Thymus (tissue), 11 donors: ENCODE measurements at regions not wholly inside any gene's neighbourhood (a gene's known extent, or its start where the extent isn't known, plus 50 kb on each side); places are given as distances from the start of the nearest gene placed in this dataset.
"Not testable (repeated sequence)": the region's sequence is repeated elsewhere in the genome, so short reads cannot be mapped to it uniquely, and the experiment has no call there.

Experiments
- DNase-seq, 9 donors: peaks; one replicate each; pipeline ENCODE4 v3.0.0-alpha.2; 2013; ENCODE audit warnings: low spot score in 9 of 9, low read depth in 6 of 9, missing footprints in 1 of 9
- H3K27ac ChIP-seq, 2 donors: one replicate each; pipeline ENCODE4 v1.5.1; 2013; ENCODE audit warnings: control low read depth in 1 of 2, low read depth in 1 of 2, low read length in 1 of 2, mild to moderate bottlenecking in 1 of 2, moderate library complexity in 1 of 2
- H3K27me3 ChIP-seq, 2 donors: one replicate each; pipeline ENCODE4 v1.5.1; 2013; ENCODE audit warnings: low read length in 1 of 2; ENCODE audit not compliant: control insufficient read depth in 2 of 2, insufficient read depth in 1 of 2
- H3K36me3 ChIP-seq, 2 donors: one replicate each; pipeline ENCODE4 v1.5.1; 2013; ENCODE audit warnings: low read length in 1 of 2, mild to moderate bottlenecking in 1 of 2, moderate library complexity in 1 of 2; ENCODE audit not compliant: control insufficient read depth in 2 of 2, insufficient read depth in 2 of 2
- H3K4me1 ChIP-seq, 2 donors: one replicate each; pipeline ENCODE4 v1.5.1; 2013; ENCODE audit warnings: low read length in 2 of 2; ENCODE audit not compliant: control insufficient read depth in 2 of 2, insufficient read depth in 2 of 2
- H3K4me3 ChIP-seq, 2 donors: one replicate each; pipeline ENCODE4 v1.5.1; 2013; ENCODE audit warnings: low read length in 2 of 2, control low read depth in 1 of 2, mild to moderate bottlenecking in 1 of 2
- H3K9me3 ChIP-seq, 2 donors: one replicate each; pipeline ENCODE4 v1.5.1; 2013; ENCODE audit warnings: low read length in 1 of 2, mild to moderate bottlenecking in 1 of 2; ENCODE audit not compliant: control insufficient read depth in 2 of 2, insufficient read depth in 1 of 2
- WGBS: extraction: QIAGEN DNeasy Blood & Tissue Kit; methylation state at CpG from one replicate; pipeline ENCODE4 v1.1.7; 2013; 5-methylcytosine and 5-hydroxymethylcytosine counted together
- donor health status: healthy.

- H3K9me3 ChIP-seq, H3K4me3 ChIP-seq, DNase-seq, H3K27ac ChIP-seq, H3K27me3 ChIP-seq, H3K36me3 ChIP-seq: not testable (repeated sequence)
- H3K4me1 ChIP-seq, result peaks cover 0 to 10% of the 10 kb centered on the region in 2 donors
- 90% methylated on average over 21 of the region's 21 CpGs for WGBS
These were observed 78.8 kb downstream of the TOMM20 start for GRCh38 chr1:235049716-235050378.

GRCh38 chr1:235049217-235049616 is 79.4 kb downstream of the TOMM20 start:
- Histone ChIP-seq H3K27me3 (no peaks in the 10 kb centered on the region), H3K36me3 (no peaks in the 10 kb centered on the region), H3K27ac (no peak overlapping the region), H3K9me3 (no peaks in the 10 kb centered on the region), H3K4me1 (peaks cover 0 to 10% of the 10 kb centered on the region in 2 donors), H3K4me3 (no peak overlapping the region)
- WGBS, result 98% methylated on average over 5 of the region's 5 CpGs
- DNase-seq, result no peak

GRCh38 chr1:235047331-235047871 is 81.2 kb downstream of the TOMM20 start:
- Histone ChIP-seq H3K27me3 (no peaks in the 10 kb centered on the region), H3K36me3 (no peaks in the 10 kb centered on the region), H3K4me3 (no peak overlapping the region), H3K4me1 (peaks cover 0 to 10% of the 10 kb centered on the region in 2 donors), H3K9me3 (no peaks in the 10 kb centered on the region), H3K27ac (peak overlapping the region; percentile 69 to 73)
- DNase-seq, result no peak
- 80% methylated on average over 6 of the region's 6 CpGs for WGBS

- no peak overlapping the region for H3K4me3 ChIP-seq
- no peaks in the 10 kb centered on the region for H3K36me3 ChIP-seq
- H3K27me3 ChIP-seq, result no peaks in the 10 kb centered on the region
- H3K9me3 ChIP-seq, result no peaks in the 10 kb centered on the region
- no peak for DNase-seq
- WGBS, result 69% methylated on average over 17 of the region's 17 CpGs
- no peak overlapping the region for H3K27ac ChIP-seq
- H3K4me1 ChIP-seq, result peaks cover 0 to 10% of the 10 kb centered on the region in 2 donors
These were observed 82.6 kb downstream of the TOMM20 start for GRCh38 chr1:235045921-235046601.

DNA sequence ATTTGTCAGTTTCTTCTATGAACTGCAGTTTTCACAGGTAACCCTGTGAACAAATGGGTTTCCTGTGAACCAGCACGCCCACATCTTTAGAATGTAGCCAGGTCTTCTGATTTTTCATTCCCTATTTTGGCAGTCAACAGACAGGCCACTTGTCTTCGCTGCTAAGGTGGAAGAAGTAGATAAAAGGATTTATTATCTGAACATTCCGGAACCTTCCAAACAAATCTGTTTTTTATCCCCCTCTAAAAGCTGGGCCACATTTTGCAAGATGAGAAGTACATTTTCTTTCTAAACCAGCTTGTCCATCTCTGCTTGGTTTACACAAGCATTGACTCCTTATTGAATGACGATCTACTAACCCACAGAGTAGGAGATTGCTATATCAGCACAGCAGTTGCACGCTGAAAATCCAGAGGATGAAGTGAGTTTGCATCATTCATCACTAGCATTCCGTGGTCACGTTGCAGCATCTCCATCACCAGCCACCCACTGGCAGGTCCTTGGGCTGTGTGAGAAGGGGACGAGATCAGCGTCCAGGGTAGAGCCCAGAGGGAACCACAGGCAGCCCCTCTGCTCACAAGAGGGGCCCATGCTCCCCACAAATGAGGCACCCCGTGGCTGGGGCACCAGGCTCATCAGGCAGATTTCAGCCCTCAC is 83.5 kb downstream of the TOMM20 start:
- H3K4me3 ChIP-seq, result no peak overlapping the region
- H3K4me1 ChIP-seq, result peaks cover 0 to 10% of the 10 kb centered on the region in 2 donors
- no peak for DNase-seq
- no peaks in the 10 kb centered on the region for H3K27me3 ChIP-seq
- no peaks in the 10 kb centered on the region for H3K9me3 ChIP-seq
- 96% methylated on average over 10 of the region's 10 CpGs for WGBS
- H3K36me3 ChIP-seq, result no peaks in the 10 kb centered on the region
- H3K27ac ChIP-seq, result no peak overlapping the region

DNA sequence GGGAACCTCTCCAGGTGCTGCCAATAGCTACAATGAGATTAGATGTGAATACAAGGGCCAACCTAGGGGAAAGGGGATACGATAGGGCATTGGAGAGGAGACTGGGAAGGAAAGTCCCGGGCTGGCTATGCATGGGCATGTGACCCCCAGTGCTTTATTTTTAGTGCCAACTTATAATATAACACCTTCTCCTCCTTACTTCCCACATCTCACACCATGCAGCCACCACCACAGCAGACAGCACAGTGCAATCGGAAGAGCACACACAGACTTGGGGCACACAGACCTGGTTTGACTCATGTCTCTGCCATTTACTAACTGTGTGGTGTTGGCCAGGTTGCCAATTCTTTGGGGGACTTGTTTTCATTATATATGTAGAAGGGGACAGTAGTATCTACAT is 85.4 kb downstream of the TOMM20 start:
- H3K36me3 ChIP-seq, result no peaks in the 10 kb centered on the region
- no peak overlapping the region for H3K27ac ChIP-seq
- WGBS, result 94% methylated on average over 3 of the region's 3 CpGs
- no peaks in the 10 kb centered on the region for H3K9me3 ChIP-seq
- H3K27me3 ChIP-seq, result no peaks in the 10 kb centered on the region
- no peak for DNase-seq
- peaks cover 0 to 10% of the 10 kb centered on the region in 2 donors for H3K4me1 ChIP-seq
- no peak overlapping the region for H3K4me3 ChIP-seq

GRCh38 chr1:235038701-235039100 is 89.9 kb downstream of the TOMM20 start:
- H3K9me3 ChIP-seq, result no peaks in the 10 kb centered on the region
- H3K4me3 ChIP-seq, result no peak overlapping the region
- no peaks in the 10 kb centered on the region for H3K4me1 ChIP-seq
- DNase-seq, result no peak
- H3K27me3 ChIP-seq, result no peaks in the 10 kb centered on the region
- no peak overlapping the region for H3K27ac ChIP-seq
- 96% methylated on average over 2 of the region's 2 CpGs for WGBS
- H3K36me3 ChIP-seq, result no peaks in the 10 kb centered on the region

DNA sequence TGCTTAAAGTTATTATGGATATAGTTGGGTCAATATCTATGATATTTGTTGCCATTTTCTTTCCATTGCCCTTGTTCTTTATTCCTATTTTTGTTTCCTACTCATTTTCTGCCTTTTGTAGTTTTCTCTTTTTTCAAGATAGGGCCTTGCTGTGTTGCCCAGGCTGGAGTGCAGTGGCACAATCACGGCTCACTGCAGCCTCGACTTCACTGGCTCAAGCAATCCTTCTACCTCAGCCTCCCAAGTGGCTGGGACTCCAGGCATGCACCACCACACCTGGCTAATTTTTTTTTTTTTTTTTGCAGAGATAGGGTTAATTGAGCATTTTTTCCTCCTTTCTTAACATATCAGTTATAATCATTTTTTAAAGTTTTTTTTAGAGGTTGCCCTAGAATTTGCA is 92.7 kb downstream of the TOMM20 start:
- DNase-seq, result no peak

More for the DNA sequence above, 92.7 kb downstream of the TOMM20 start:
- H3K4me1 ChIP-seq, result no peaks in the 10 kb centered on the region
- no peaks in the 10 kb centered on the region for H3K27me3 ChIP-seq
- H3K9me3 ChIP-seq, result no peaks in the 10 kb centered on the region
- 97% methylated on average over 2 of the region's 2 CpGs for WGBS
- no peaks in the 10 kb centered on the region for H3K36me3 ChIP-seq
- H3K4me3 ChIP-seq, result no peak overlapping the region
- H3K27ac ChIP-seq, result no peak overlapping the region
